HG03520 (cell line): ENCODE measurements at regions not wholly inside any gene's neighbourhood (a gene's known extent, or its start where the extent isn't known, plus 50 kb on each side); places are given as distances from the start of the nearest gene placed in this dataset.
"Not testable (repeated sequence)": the region's sequence is repeated elsewhere in the genome, so short reads cannot be mapped to it uniquely, and the experiment has no call there.

Experiments
- ATAC-seq: cut with Tn5 transposase; IDR thresholded peaks from one replicate; pipeline ENCODE4 v1.9.1; 2021; ENCODE audit warnings: mild to moderate bottlenecking, moderate library complexity; ENCODE audit not compliant: unreplicated experiment

GRCh38 chrX:139475432-139475831 is 55.1 kb upstream of the F9 start:
- ATAC-seq: no peak

GRCh38 chrX:139461945-139462344 is 68.6 kb upstream of the F9 start:
- ATAC-seq: not testable (repeated sequence)

GRCh38 chrX:139454743-139455142 is 75.8 kb upstream of the F9 start:
- no peak for ATAC-seq

GRCh38 chrX:139448996-139449395 is 81.5 kb upstream of the F9 start:
- ATAC-seq: no peak

- ATAC-seq: no peak
These were observed 83.7 kb upstream of the F9 start for GRCh38 chrX:139446832-139447231.

GRCh38 chrX:139429913-139430312 is 100.6 kb upstream of the F9 start:
- ATAC-seq: no peak

GRCh38 chrX:139423186-139423585 is 107.4 kb upstream of the F9 start:
- ATAC-seq: no peak

- ATAC-seq: not testable (repeated sequence)
These were observed 132.3 kb upstream of the F9 start for GRCh38 chrX:139398258-139398657.

GRCh38 chrX:139388254-139388653 is 142.3 kb upstream of the F9 start:
- no peak for ATAC-seq

GRCh38 chrX:139382529-139382928 is 148.0 kb upstream of the F9 start:
- ATAC-seq: no peak

- ATAC-seq: not testable (repeated sequence)
These were observed 154.0 kb upstream of the F9 start for GRCh38 chrX:139376547-139376946.

- no peak for ATAC-seq
These were observed 170.2 kb upstream of the F9 start for GRCh38 chrX:139360356-139360755.

- ATAC-seq: not testable (repeated sequence)
These were observed 187.9 kb upstream of the F9 start for GRCh38 chrX:139342594-139342991.

GRCh38 chrX:139341855-139342593 is 188.5 kb upstream of the F9 start:
- ATAC-seq: not testable (repeated sequence)

GRCh38 chrX:139332441-139332840 is 198.1 kb upstream of the F9 start:
- no peak for ATAC-seq

GRCh38 chrX:139327355-139327754 is 203.2 kb upstream of the F9 start:
- no peak for ATAC-seq

- no peak for ATAC-seq
These were observed 205.8 kb upstream of the F9 start for GRCh38 chrX:139324756-139325155.

GRCh38 chrX:139320661-139321354 is 209.7 kb upstream of the F9 start:
- not testable (repeated sequence) for ATAC-seq

GRCh38 chrX:139306675-139307074 is 223.9 kb upstream of the F9 start:
- not testable (repeated sequence) for ATAC-seq

- no peak for ATAC-seq
These were observed 226.1 kb upstream of the F9 start for GRCh38 chrX:139304471-139304870.

GRCh38 chrX:139299309-139299708 is 231.2 kb upstream of the F9 start:
- ATAC-seq: no peak

- no peak for ATAC-seq
These were observed 232.1 kb upstream of the F9 start for GRCh38 chrX:139298437-139298836.
